OCI-LY7 (cell line): ENCODE measurements at regions not wholly inside any gene's neighbourhood (a gene's known extent, or its start where the extent isn't known, plus 50 kb on each side); places are given as distances from the start of the nearest gene placed in this dataset.

Experiments
- BruUV-seq: library from RNA; stranded (reverse); fragments of 400-500 nt; replicated peaks from 2 replicates; lab custom pipeline; 2021; lab: Mats Ljungman, UMichigan
- CTCF ChIA-PET: fragments of 300-600 bp; sonication (Branson Sonifier 250); formaldehyde crosslinking; loops from one replicate; lab custom pipeline; 2022; ENCODE audit warnings: antibody characterized with exemption; ENCODE audit not compliant: unreplicated experiment; lab: Charles Lee
- POLR2A ChIA-PET: fragments of 300-600 bp; sonication (Branson Sonifier 250); formaldehyde crosslinking; loops from one replicate; lab custom pipeline; 2022; ENCODE audit warnings: antibody characterized with exemption; lab: Charles Lee
- DNase-seq: peaks from one replicate; pipeline ENCODE4 v3.0.0-alpha.2; 2015; ENCODE audit warnings: low spot score
- H2AFZ ChIP-seq: fragments of 200-600 bp; sonication (generic), shearing (Covaris generic); 2 replicates; pipeline ENCODE4 v1.6.1; 2014; ENCODE audit warnings: mild to moderate bottlenecking, antibody characterized with exemption, low read length, moderate library complexity
- H3K27ac ChIP-seq: fragments of 200-600 bp; sonication (generic); 2 replicates; pipeline ENCODE4 v1.5.1; 2014; ENCODE audit warnings: mixed run types, low read depth, mild to moderate bottlenecking, moderate library complexity, low read length, inconsistent platforms; ENCODE audit not compliant: poor library complexity, severe bottlenecking
- H3K36me3 ChIP-seq: fragments of 200-600 bp; sonication (generic); 2 replicates; pipeline ENCODE4 v1.6.1; 2014; ENCODE audit warnings: mild to moderate bottlenecking, antibody characterized with exemption, low read length, moderate library complexity, mixed read lengths; ENCODE audit not compliant: insufficient read depth
- H3K4me1 ChIP-seq: fragments of 200-600 bp; sonication (generic); 2 replicates; pipeline ENCODE4 v1.5.1; 2014; ENCODE audit warnings: mild to moderate bottlenecking, low read length; ENCODE audit not compliant: insufficient read depth, poor library complexity, severe bottlenecking
- H3K4me2 ChIP-seq: fragments of 200-600 bp; sonication (generic); 2 replicates; pipeline ENCODE4 v1.6.1; 2014; ENCODE audit warnings: mild to moderate bottlenecking, low read length
- H3K4me3 ChIP-seq: fragments of 200-600 bp; sonication (generic); 2 replicates; pipeline ENCODE4 v1.5.1; 2014; ENCODE audit warnings: mild to moderate bottlenecking, low read depth, low read length; ENCODE audit not compliant: poor library complexity, severe bottlenecking
- H3K79me2 ChIP-seq: fragments of 200-600 bp; sonication (generic); 2 replicates; pipeline ENCODE4 v1.6.1; 2016; ENCODE audit warnings: low read depth, mild to moderate bottlenecking, low read length, moderate library complexity, mixed read lengths; ENCODE audit not compliant: insufficient read depth
- H3K9me2 ChIP-seq: fragments of 200-600 bp; sonication (generic); 2 replicates; pipeline ENCODE4 v1.6.1; 2016; ENCODE audit warnings: mild to moderate bottlenecking, low read length, mixed read lengths; ENCODE audit not compliant: insufficient read depth
- H3K9me3 ChIP-seq: fragments of 200-600 bp; sonication (generic); 2 replicates; pipeline ENCODE4 v1.6.1; 2014; ENCODE audit warnings: mild to moderate bottlenecking, mixed run types, low read length, mixed read lengths
- H4K20me1 ChIP-seq: fragments of 200-600 bp; sonication (generic); 2 replicates; pipeline ENCODE4 v1.6.1; 2014; ENCODE audit warnings: mild to moderate bottlenecking, antibody characterized with exemption, low read length, moderate library complexity, mixed read lengths; ENCODE audit not compliant: insufficient read depth
- EZH2phosphoT487 ChIP-seq: fragments of 200-600 bp; sonication (generic); IDR thresholded peaks from 2 replicates; pipeline ENCODE4 v1.6.1; 2018; ENCODE audit warnings: low read depth, borderline replicate concordance, mild to moderate bottlenecking, mixed run types, antibody characterized with exemption, low read length, moderate library complexity, mixed read lengths
- intact Hi-C: fragments of 100-400 bp; cut with micrococcal nuclease; formaldehyde crosslinking; loops from one replicate; pipeline ENCODE4 v1.10.0; 2022; ENCODE audit not compliant: unreplicated experiment
- TF ChIP-seq, protein P1 (sequence below): fragments of 200-600 bp; sonication (generic); conservative IDR thresholded peaks from 2 replicates; pipeline ENCODE4 v1.5.1; 2014; ENCODE audit warnings: mild to moderate bottlenecking, antibody characterized with exemption, low read length, moderate library complexity, mixed read lengths

DNA sequence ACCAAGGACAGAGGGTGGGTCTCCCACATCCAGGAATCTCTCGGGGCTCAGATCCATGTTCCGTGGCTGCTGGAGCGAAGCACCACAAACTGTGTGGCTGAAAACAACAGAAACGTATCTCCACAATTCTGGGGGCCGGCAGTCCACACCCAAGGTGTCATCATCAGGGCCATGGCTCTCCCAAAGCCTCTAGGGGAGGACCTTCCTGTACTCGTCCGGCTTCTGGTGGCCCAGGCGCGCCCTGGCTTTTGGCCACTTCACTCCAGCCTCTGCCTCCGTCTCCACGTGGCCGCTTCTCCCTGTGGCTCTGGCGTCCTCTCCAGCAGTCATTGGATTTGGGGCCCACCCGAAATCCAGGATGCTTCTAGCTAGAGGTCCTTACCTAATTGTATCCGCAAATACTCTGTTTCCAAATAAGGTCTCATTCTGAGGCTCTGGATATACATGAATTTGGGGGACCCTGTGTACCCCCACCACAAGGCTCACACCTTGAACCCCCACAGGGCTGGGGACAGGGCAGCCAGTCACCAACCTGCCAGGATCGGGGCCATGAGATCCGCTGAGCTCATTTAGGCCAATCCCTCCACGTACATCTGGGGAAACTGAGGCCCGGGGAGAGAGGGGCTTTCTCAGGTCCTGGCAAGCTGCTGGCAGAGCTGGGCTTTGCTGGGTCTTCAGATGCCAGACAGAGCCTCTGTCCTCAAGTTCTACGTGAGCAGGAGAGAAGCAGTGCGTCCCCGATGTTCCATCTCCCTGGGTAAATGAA is 158.2 kb downstream of the OLFM1 start:
- DNase-seq: no peak
- no peaks in the 10 kb centered on the region for H4K20me1 ChIP-seq
- H3K79me2 ChIP-seq: no peaks in the 10 kb centered on the region
- H3K9me3 ChIP-seq: no peaks in the 10 kb centered on the region
- CTCF ChIA-PET: no interaction called here
- no peak overlapping the region for H3K27ac ChIP-seq
- no peaks in the 10 kb centered on the region for H3K9me2 ChIP-seq
- no TSS peak for BruUV-seq
- POLR2A ChIA-PET: no interaction called here
- no peaks in the 10 kb centered on the region for H3K36me3 ChIP-seq
- H2AFZ ChIP-seq: no peak overlapping the region
- TF ChIP-seq, protein P1, sequence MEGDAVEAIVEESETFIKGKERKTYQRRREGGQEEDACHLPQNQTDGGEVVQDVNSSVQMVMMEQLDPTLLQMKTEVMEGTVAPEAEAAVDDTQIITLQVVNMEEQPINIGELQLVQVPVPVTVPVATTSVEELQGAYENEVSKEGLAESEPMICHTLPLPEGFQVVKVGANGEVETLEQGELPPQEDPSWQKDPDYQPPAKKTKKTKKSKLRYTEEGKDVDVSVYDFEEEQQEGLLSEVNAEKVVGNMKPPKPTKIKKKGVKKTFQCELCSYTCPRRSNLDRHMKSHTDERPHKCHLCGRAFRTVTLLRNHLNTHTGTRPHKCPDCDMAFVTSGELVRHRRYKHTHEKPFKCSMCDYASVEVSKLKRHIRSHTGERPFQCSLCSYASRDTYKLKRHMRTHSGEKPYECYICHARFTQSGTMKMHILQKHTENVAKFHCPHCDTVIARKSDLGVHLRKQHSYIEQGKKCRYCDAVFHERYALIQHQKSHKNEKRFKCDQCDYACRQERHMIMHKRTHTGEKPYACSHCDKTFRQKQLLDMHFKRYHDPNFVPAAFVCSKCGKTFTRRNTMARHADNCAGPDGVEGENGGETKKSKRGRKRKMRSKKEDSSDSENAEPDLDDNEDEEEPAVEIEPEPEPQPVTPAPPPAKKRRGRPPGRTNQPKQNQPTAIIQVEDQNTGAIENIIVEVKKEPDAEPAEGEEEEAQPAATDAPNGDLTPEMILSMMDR: no peak
- no peak for TF ChIP-seq EZH2phosphoT487
- intact Hi-C loops: no loop called here
- no peak overlapping the region for H3K4me3 ChIP-seq
- H3K4me2 ChIP-seq: no peak overlapping the region
- H3K4me1 ChIP-seq: no peaks in the 10 kb centered on the region

DNA sequence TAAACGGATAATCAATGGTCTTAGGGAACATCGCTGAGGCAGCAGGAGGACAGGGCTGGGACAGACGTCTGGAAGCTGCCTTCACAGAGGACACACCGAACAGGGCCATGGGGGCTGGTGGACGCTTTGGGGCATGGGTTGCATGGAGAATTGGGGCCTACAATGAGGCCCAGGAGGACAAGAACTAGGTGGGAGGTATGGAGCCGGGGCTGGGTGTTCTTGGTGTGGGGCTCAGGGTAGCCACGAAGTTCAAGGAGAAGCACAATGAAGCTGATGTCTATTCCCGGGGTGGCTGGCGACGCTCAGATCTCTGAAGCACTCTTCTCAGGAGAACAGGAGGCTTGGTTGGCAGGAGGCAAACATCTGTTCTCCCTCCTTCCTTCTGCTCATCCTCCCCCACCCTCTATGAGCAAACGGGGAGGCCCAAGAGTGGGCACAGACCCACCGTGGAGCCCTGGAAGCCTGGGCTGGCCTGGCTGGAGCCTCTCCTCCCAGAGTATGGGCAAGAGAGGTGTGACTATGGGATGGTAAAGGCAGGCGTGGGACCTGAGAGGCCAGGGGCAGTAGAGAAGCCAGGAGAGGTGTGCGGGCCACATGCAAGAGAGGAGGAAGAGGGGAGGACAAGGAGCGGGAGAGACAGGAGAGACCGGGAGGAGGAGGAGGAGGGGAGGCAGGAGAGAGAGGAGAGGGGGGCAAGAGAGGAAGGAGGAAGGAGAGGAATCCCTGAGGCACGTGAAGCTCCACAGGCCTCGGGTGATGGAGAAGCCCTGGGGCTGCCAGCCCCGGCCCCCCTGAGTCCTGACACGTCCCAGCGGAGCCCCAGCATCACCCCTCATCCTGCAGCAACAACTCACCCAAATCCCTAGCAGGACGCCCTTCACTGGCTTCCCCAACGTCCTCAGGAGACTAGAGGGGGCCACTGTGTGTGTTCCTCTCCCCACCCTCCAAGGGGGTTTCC is 159.1 kb downstream of the OLFM1 start:
- H3K4me2 ChIP-seq: no peak overlapping the region
- TF ChIP-seq, protein P1: no peak
- no peak for TF ChIP-seq EZH2phosphoT487
- H3K36me3 ChIP-seq: no peaks in the 10 kb centered on the region
- ChIA-PET POLR2A (no interaction called here), CTCF (no interaction called here)
- no peaks in the 10 kb centered on the region for H3K79me2 ChIP-seq
- no peaks in the 10 kb centered on the region for H3K4me1 ChIP-seq
- H3K4me3 ChIP-seq: no peak overlapping the region
- no peak overlapping the region for H3K27ac ChIP-seq
- BruUV-seq: no TSS peak
- H3K9me3 ChIP-seq: no peaks in the 10 kb centered on the region
- no peak for DNase-seq
- H4K20me1 ChIP-seq: no peaks in the 10 kb centered on the region
- H3K9me2 ChIP-seq: no peaks in the 10 kb centered on the region
- no peak overlapping the region for H2AFZ ChIP-seq
- intact Hi-C loops: no loop called here
